ENCODE measurements at regions not wholly inside any gene's neighbourhood (a gene's known extent, or its start where the extent isn't known, plus 50 kb on each side); places are given as distances from the start of the nearest gene placed in this dataset.

DNA sequence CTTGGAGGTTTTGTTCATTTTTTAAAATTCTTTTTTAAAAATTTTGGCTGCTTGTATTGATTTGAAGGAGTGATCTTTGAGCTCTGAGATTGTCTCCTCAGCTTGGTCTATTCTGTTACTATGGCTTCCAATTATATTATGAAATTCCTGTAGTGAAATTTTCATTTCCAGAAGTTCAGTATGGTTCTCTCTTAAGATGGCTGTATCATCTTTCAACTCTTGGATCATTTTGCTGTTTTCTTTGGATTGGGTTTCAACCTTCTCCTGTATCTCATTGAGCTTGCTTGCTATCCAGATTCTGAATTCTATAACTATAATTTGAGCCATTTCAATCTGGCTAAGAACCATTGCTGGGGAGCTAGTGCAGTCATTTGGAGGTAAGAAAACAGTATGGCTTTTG, 270.8 kb upstream of the NT5C1B start (continued):
- no peak for TF ChIP-seq ZNF260 (CRISPR knock-in tag; IDR thresholded peaks at IDR 0.05; ENCODE audit: borderline replicate concordance, low read depth)

DNA sequence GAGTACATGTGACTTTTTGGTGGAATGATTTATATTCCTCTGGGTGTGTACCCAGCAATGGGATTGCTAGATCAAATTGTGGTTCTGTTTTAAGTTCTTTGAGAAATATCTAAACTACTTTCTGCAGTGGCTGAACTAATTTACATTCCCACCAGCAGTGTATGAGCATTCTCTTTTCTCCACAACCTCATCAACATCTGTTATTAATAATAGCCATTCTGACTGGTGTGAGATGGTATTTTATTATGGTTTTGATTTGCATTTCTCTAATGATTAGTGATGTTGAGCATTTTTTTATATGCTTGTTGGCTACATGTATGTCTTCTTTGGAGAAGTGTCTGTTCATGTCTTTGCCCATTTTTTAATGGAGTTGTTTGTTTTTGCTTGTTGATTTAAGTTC, 267.4 kb upstream of the NT5C1B start:
- Histone ChIP-seq H4K20me1 (ENCODE audit: insufficient read depth, low read length) (no peaks in the 10 kb centered on the region), H2AFZ (ENCODE audit: low read length) (no peak overlapping the region), H3K79me2 (ENCODE audit: insufficient read depth, low read length) (no peaks in the 10 kb centered on the region), H3K4me3 (replicated peaks in 1 of 3; ENCODE audit: insufficient read depth in 1 of 3, low read depth in 2 of 3, low read length in 3 of 3) (no peak overlapping the region), H3K36me3 (replicated peaks in 1 of 2; ENCODE audit: control insufficient read depth in 1 of 2, insufficient read depth in 2 of 2, low read length in 2 of 2) (no peaks in the 10 kb centered on the region), H3K4me2 (ENCODE audit: low read depth, low read length) (no peak overlapping the region), H3K9me3 (ENCODE audit: low read length) (no peaks in the 10 kb centered on the region), H3K27ac (ENCODE audit: extremely low read length, insufficient read depth, low read length) (no peak overlapping the region), H3K9ac (ENCODE audit: insufficient read depth, low read depth, low read length) (no peak overlapping the region), H3K4me1 (ENCODE audit: insufficient read depth, low read length) (no peaks in the 10 kb centered on the region), H3K27me3 (ENCODE audit: control insufficient read depth in 1 of 2, insufficient read depth in 2 of 2, low read length in 2 of 2) (no peaks in the 10 kb centered on the region)
- in situ Hi-C loops (cut with HindIII; ENCODE audit: extremely low pct_ligation_motif_present, low pct_unique_long_range_greater_than_20kb) (no loop called here), intact Hi-C loops (cut with micrococcal nuclease; ENCODE audit: unreplicated experiment) (no loop called here)
- POLR2A ChIA-PET, result no interaction called here
- CTCF ChIA-PET (ENCODE audit: low intra/inter-chr PET ratio, low total read pairs), result no interaction called here
- FAIRE-seq (peak; percentile 30), DNase-seq (ENCODE audit: low spot score) (no peak), ATAC-seq (no peak)
- no TSS peak for BruUV-seq (replicated peaks)
- TF ChIP-seq GABPA (IDR thresholded peaks at IDR 0.05; ENCODE audit: low read depth, low read length) (no peak), GABPA (CRISPR knock-in tag; IDR thresholded peaks at IDR 0.05; ENCODE audit: low read depth) (no peak), DRAP1 (CRISPR knock-in tag; IDR thresholded peaks at IDR 0.05) (no peak), BRD4 (CRISPR knock-in tag; IDR thresholded peaks at IDR 0.05) (no peak), PRPF4 (IDR thresholded peaks at IDR 0.05; ENCODE audit: low read depth, low read length, poor library complexity, severe bottlenecking) (no peak), ZNF570 (CRISPR knock-in tag; IDR thresholded peaks at IDR 0.05; ENCODE audit: borderline replicate concordance) (no peak), DMAP1 (CRISPR knock-in tag; IDR thresholded peaks at IDR 0.05) (no peak), CAMTA2 (CRISPR knock-in tag; IDR thresholded peaks at IDR 0.05; ENCODE audit: borderline replicate concordance) (no peak), SP4 (CRISPR knock-in tag; IDR thresholded peaks at IDR 0.05) (no peak), MED1 (CRISPR knock-in tag; IDR thresholded peaks at IDR 0.05) (no peak), HOXA7 (CRISPR knock-in tag; IDR thresholded peaks at IDR 0.05) (no peak), ELF4 (CRISPR knock-in tag; IDR thresholded peaks at IDR 0.05; ENCODE audit: borderline replicate concordance) (no peak), ZBTB26 (CRISPR knock-in tag; IDR thresholded peaks at IDR 0.05; ENCODE audit: borderline replicate concordance) (no peak), TCF7L2 (IDR thresholded peaks at IDR 0.05; ENCODE audit: low read depth, low read length) (no peak), LCORL (IDR thresholded peaks at IDR 0.05) (no peak), LCORL (CRISPR knock-in tag; IDR thresholded peaks at IDR 0.05) (no peak), NCOA2 (CRISPR knock-in tag; IDR thresholded peaks at IDR 0.05) (no peak), SAP130 (CRISPR knock-in tag; IDR thresholded peaks at IDR 0.05; ENCODE audit: low read depth) (no peak)
- TF ChIP-seq, protein P1, sequence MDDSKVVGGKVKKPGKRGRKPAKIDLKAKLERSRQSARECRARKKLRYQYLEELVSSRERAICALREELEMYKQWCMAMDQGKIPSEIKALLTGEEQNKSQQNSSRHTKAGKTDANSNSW (CRISPR knock-in tag; IDR thresholded peaks at IDR 0.05; ENCODE audit: borderline replicate concordance), result no peak
